ENCODE measurements at regions not wholly inside any gene's neighbourhood (a gene's known extent, or its start where the extent isn't known, plus 50 kb on each side); places are given as distances from the start of the nearest gene placed in this dataset.
"Not testable (repeated sequence)": the region's sequence is repeated elsewhere in the genome, so short reads cannot be mapped to it uniquely, and the experiment has no call there.

- in situ Hi-C loops (cut with HindIII; ENCODE audit: low sequenced_read_pairs): no loop called here
Measured at GRCh38 chr13:87295636-87296035, 375.5 kb upstream of the SLITRK5 start.

GRCh38 chr13:87302034-87302433 is 369.1 kb upstream of the SLITRK5 start:
- in situ Hi-C loops (cut with HindIII; ENCODE audit: low sequenced_read_pairs): no loop called here

GRCh38 chr13:87302931-87303330 is 368.2 kb upstream of the SLITRK5 start:
- in situ Hi-C loops (cut with HindIII; ENCODE audit: low sequenced_read_pairs): no loop called here

GRCh38 chr13:87311165-87311564 is 360.0 kb upstream of the SLITRK5 start:
- in situ Hi-C loops (cut with HindIII; ENCODE audit: low sequenced_read_pairs): no loop called here

GRCh38 chr13:87314822-87315221 is 356.3 kb upstream of the SLITRK5 start:
- in situ Hi-C loops (cut with HindIII; ENCODE audit: low sequenced_read_pairs): no loop called here

DNA sequence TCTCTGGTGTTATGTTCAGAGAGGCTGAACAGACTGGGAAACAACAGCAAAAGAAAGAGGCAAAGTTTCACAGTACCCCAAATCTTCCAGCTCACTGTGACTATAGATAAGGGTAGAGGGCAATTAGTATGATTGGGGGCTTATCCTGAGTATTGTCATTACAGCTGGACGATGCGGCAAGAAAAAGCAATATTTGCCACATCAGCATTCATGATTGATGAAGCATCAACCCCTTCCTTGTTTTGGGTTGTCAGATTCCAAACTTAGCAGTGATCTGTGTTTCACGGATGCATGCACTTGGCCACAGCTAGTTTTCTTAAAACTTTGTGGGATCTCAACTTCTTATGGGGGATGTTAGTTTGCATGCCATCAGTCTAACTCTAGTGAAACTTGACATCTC is 348.8 kb upstream of the SLITRK5 start:
- in situ Hi-C loops (cut with HindIII; ENCODE audit: low sequenced_read_pairs): no loop called here

DNA sequence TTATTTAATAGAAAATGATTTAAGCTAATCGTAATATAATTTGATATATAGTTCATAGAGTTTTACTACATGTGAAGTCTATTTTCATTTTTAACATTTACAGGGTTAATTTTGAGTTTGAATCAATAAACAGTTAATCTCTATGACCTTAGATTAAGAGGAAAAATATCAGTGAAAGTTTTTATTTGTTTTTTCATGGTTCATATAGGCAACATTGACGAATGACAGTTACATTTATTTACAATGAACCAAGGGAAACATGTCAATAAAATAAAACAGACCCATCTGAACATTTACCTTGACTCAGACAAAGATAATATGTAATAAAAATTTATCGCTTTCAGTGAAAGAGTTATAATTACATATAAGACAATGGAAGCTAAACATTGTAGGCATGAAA is 346.6 kb upstream of the SLITRK5 start:
- in situ Hi-C loops (cut with HindIII; ENCODE audit: low sequenced_read_pairs): no loop called here

DNA sequence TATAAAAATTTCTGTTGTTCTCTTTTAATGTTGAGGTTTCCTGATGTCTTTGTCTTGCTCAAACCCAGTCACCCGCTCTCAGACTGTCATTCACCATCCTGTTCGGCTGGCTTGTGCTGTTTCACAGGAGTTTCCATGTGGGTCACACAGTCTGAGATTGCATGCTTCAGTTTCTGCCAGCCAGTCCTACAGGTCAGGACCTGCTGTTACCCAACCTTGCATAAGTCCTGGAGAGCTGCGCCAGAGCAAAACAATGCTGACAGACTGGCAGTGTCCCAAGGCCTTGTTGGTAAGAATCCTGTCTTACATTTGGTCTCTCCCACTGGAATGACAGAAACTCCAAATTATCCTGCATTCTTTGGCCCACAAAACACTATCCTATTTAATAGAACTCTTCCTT is 340.0 kb upstream of the SLITRK5 start:
- in situ Hi-C loops (cut with HindIII; ENCODE audit: low sequenced_read_pairs): no loop called here

DNA sequence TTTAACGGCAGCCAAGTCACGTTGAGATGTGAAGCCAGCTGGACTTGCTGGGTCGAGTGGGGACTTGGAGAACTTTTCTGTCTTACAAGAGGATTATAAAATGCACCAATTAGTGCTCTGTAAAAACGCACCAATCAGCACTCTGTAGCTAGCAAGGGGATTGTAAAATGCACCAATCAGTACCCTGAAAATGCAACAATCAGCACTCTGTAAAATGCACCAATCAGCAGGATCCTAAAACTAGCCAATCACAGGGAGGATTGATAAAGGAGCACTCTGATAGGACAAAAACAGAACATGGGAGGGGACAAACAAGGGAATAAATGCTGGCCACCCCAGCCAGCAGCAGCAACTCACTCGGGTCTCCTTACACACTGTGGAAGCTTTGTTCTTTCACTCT is 337.6 kb upstream of the SLITRK5 start:
- in situ Hi-C loops (cut with HindIII; ENCODE audit: low sequenced_read_pairs): no loop called here

- in situ Hi-C loops (cut with HindIII; ENCODE audit: low sequenced_read_pairs): no loop called here
Measured at GRCh38 chr13:87334176-87334575, 337.0 kb upstream of the SLITRK5 start.

DNA sequence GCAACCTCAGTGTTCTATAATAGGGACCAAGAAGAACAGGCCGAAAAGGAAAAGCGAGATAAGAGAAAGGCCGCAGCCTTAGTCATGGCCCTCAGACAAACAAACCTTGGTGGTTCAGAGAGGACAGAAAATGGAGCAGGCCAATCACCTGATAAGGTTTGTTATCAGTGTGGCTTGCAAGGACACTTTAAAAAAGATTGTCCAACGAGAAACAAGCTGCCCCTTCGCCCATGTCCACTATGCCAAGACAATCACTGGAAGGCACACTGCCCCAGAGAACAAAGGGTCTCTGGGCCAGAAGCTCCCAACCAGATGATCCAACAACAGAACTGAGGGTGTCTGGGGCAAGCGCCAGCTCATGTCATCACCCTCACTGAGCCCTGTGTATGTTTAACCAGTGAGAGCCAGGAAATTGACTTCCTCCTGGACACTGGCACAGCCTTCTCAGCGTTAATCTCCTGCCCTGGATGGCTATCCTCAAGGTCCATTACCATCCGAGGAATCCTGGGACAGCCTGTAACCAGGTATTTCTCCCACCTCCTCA is 334.8 kb upstream of the SLITRK5 start:
- in situ Hi-C loops (cut with HindIII; ENCODE audit: low sequenced_read_pairs): not testable (repeated sequence)

GRCh38 chr13:87344176-87344575 is 327.0 kb upstream of the SLITRK5 start:
- in situ Hi-C loops (cut with HindIII; ENCODE audit: low sequenced_read_pairs): no loop called here

DNA sequence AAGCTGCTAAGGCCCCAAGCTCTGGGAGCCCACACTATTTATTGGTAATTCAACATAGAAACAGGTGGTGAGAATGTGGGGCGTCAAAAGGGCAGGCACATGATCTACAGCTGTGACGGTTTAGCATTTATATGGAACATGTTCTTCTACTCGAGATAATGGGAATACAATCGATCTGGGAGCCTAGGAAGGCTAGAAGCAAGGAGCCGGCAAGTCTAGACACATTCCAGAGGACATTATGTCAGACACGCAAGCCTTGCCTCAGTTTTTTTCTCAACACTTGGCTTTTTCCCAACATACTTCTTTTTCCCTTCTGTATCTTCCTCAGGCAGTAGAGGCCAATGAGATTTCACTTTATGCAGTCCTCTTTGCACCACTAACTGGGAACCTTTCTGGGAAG is 315.7 kb upstream of the SLITRK5 start:
- in situ Hi-C loops (cut with HindIII; ENCODE audit: low sequenced_read_pairs): no loop called here

DNA sequence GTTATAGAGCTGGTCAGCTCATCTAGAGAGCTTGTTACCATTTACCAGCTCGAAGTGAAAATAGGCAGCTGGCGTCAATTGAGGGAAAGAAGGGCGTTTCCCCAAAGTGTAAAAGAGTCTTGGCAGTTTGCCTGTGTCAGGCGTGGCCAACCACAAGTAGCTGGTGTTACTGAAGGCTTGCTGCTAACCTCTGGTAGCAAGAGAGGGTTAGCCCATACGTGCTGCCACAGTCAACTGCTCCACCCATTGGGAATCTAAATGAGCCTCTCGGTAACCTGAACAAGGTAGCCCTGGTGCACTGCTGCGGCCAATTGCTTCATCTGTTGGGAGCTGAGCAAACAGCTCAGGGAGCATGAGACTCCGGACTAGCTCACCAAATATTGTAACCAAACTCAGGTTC is 314.9 kb upstream of the SLITRK5 start:
- in situ Hi-C loops (cut with HindIII; ENCODE audit: low sequenced_read_pairs): no loop called here

DNA sequence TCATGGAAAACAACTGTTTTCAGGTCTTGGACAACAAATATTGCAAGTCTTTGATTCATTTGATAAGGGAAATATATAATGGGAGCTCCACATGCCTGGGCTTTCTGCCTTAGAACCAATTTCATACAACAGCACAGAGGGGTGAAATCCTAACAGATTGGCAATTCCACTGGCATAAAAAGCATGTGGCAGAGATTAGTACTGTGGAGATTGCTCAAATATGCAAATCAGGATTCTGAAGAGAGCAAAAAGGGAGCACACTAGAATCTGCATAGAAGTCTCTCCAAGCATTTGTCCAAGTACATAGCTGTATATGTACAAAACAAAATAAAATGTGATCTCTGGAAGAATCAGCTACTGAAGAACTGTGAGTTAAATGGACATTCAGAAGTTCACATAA is 312.9 kb upstream of the SLITRK5 start:
- in situ Hi-C loops (cut with HindIII; ENCODE audit: low sequenced_read_pairs): no loop called here

GRCh38 chr13:87361216-87361615 is 310.0 kb upstream of the SLITRK5 start:
- in situ Hi-C loops (cut with HindIII; ENCODE audit: low sequenced_read_pairs): no loop called here

DNA sequence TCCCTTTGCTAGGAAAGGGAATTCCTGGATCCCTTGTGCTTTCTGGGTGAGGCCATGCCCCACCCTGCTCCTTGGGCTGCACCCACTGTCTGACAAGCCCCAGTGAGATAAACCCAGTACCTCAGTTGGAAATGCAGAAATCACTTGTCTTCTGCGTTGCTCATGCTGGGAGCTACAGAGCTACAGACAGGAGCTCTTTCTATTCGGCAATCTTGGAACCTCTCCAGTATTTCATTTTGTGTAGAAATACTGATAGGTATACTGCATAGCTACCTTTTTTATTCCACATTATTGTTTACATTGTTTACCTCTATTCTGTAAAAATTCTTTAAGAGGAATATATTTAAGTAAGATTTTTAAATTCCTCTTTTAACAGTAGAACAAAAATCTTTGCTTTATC is 302.5 kb upstream of the SLITRK5 start:
- in situ Hi-C loops (cut with HindIII; ENCODE audit: low sequenced_read_pairs): no loop called here

- in situ Hi-C loops (cut with HindIII; ENCODE audit: low sequenced_read_pairs): no loop called here
Measured at GRCh38 chr13:87376081-87376480, 295.1 kb upstream of the SLITRK5 start.

DNA sequence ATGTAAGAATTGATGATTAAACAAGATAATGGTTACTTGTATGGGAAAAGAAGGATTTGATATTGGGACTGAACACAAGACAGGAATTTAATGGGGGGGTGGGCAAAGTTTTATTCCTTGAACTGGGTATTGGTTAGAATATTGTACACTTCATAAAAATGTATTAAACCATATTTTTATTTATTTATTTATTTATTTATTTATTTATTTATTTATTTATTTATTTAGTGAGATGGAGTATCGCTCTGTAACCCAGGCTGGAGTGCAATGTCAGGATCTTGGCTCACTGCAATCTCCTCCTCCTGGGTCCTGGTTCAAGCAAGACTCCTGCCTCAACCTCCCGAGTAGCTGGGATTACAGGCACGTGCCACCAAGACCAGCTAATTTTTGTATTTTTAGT is 287.1 kb upstream of the SLITRK5 start:
- in situ Hi-C loops (cut with HindIII; ENCODE audit: low sequenced_read_pairs): no loop called here

DNA sequence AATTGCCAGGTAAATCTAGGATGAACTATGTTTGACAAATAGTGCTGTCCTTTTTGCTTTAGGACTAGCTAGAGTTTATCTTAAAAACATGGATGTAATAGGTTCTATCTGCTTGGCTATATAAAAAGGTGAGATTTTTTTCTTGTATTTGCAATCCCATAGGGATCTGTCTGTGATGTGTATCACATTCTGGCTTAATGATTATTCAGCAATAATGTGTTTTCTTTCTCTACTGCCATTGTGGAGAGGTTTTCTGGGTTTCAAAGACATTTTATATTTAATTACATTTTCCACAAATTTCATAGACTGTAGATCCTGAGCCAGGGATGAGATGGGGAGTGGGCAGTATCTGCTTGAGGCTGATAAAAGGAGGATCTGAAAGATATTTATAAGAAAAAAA is 277.8 kb upstream of the SLITRK5 start:
- in situ Hi-C loops (cut with HindIII; ENCODE audit: low sequenced_read_pairs): no loop called here

DNA sequence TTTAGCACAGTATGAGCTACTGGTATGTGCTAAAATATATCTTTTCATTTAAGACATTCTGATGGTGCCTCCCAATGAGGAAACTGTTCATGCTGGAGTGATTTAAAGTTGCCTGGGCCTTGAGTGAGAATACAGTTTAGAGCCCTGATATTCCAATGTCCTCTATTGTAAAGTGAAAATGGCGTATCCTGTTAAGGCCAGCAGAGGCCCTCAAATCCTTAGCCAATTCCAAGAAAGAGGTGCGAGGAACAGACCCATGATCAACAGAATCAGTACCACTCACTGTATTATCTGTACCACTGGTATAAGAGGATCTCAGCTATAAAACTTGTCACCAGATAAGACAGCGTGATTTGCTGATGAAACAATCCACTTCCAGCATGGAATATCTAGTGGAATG is 273.1 kb upstream of the SLITRK5 start:
- in situ Hi-C loops (cut with HindIII; ENCODE audit: low sequenced_read_pairs): no loop called here

- in situ Hi-C loops (cut with HindIII; ENCODE audit: low sequenced_read_pairs): no loop called here
Measured at GRCh38 chr13:87403748-87404432, 267.3 kb upstream of the SLITRK5 start.

DNA sequence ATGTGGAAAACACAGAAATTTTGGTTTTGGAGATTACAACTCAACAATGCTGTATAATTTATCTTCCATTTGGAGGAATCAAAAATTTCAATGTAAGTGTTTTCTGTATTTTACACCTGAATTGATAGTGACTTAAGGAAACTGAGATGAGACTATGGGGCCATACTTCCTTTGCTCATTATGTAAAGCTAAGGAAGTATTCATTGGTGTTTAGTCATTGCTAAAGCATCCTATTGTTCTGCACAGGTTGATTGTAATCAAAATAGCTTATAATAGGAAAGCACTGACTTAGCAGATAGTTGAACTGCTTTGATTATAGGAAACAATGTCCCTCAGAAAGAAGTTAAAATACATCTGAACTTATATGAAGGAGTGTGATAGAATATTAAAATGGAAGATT is 244.4 kb upstream of the SLITRK5 start:
- in situ Hi-C loops (cut with HindIII; ENCODE audit: low sequenced_read_pairs): no loop called here
